ENCODE measurements at regions not wholly inside any gene's neighbourhood (a gene's known extent, or its start where the extent isn't known, plus 50 kb on each side); places are given as distances from the start of the nearest gene placed in this dataset.

DNA sequence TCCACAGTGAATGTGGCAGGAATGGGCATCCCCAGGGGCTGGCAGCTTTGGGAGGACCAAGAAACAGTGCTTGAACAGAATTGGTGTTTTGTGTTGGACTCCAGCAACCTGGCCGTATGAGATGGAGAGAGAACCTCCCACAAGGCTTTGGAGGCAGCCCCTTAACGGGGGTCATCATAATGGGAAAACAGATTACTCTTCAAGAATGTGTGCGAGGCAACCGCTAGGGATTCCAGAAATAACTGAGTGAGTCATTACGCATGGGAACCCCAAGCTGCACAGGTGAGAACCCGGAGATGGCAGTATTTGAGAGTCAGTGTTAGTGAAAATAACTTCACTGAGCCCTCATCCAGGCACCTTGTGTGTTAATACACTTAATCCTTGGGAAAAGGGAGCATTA is 567.8 kb upstream of the TBX3 start:
- Histone ChIP-seq H3K56ac (replicated peaks; ENCODE audit: insufficient read length, low read depth, low read length) (no peak overlapping the region), H3K9me3 (ENCODE audit: insufficient read depth in 2 of 2, low read depth in 1 of 2, low read length in 1 of 2) (no peaks in the 10 kb centered on the region), H3K23ac (ENCODE audit: insufficient read length) (no peak overlapping the region), H4K5ac (ENCODE audit: insufficient read length, low read depth, low read length) (no peak overlapping the region), H4K8ac (ENCODE audit: extremely low read depth, insufficient read depth, low read length) (no peak overlapping the region), H3K18ac (ENCODE audit: extremely low read depth, low read length) (no peak overlapping the region), H2BK15ac (ENCODE audit: low read length) (no peak overlapping the region), H3K9ac (replicated peaks in 1 of 4; ENCODE audit: extremely low read depth in 1 of 4, low read depth in 3 of 4, low read length in 3 of 4) (no peak overlapping the region), H3K4me2 (ENCODE audit: insufficient read depth in 1 of 2, low read depth in 2 of 2, low read length in 2 of 2) (no peak overlapping the region; a peak in 1 of 4 replicates), H4K20me1 (replicated peaks in 1 of 2; ENCODE audit: control insufficient read depth in 1 of 2, insufficient read depth in 2 of 2, low read length in 2 of 2) (no peaks in the 10 kb centered on the region), H3K4me3 (ENCODE audit: extremely low read depth in 1 of 4, insufficient read depth in 2 of 4, low read depth in 3 of 4, low read length in 4 of 4) (no peak overlapping the region), H3K4me1 (replicated peaks in 1 of 4; ENCODE audit: control insufficient read depth in 3 of 4, insufficient read depth in 4 of 4, low read length in 3 of 4) (no peaks in the 10 kb centered on the region), H2BK5ac (ENCODE audit: low read depth, low read length) (no peak overlapping the region), H2BK20ac (ENCODE audit: low read length) (no peak overlapping the region), H2BK120ac (replicated peaks; ENCODE audit: low read depth, low read length) (no peak overlapping the region), H2AFZ (ENCODE audit: low read length) (no peak overlapping the region), H4K91ac (replicated peaks; ENCODE audit: insufficient read length, low read length) (no peak overlapping the region), H3K27ac (ENCODE audit: low read depth, low read length) (no peak overlapping the region), H3K79me1 (ENCODE audit: low read depth, low read length) (no peaks in the 10 kb centered on the region), H3K27me3 (replicated peaks in 1 of 4; ENCODE audit: control insufficient read depth in 3 of 4, extremely low read depth in 1 of 4, insufficient read depth in 3 of 4, low read length in 3 of 4) (no peaks in the 10 kb centered on the region; a peak in 2 of 7 replicates), H3K36me3 (ENCODE audit: control insufficient read depth in 2 of 4, insufficient read depth in 4 of 4, low read length in 3 of 4) (no peaks in the 10 kb centered on the region), H2BK12ac (ENCODE audit: low read depth, low read length) (no peak overlapping the region), H3K23me2 (ENCODE audit: low read depth, low read length) (no peaks in the 10 kb centered on the region), H3K4ac (replicated peaks; ENCODE audit: insufficient read length, low read depth, low read length) (no peak overlapping the region), H3K79me2 (ENCODE audit: control insufficient read depth in 1 of 2, insufficient read depth in 2 of 2, low read length in 2 of 2) (no peaks in the 10 kb centered on the region), H3K14ac (ENCODE audit: insufficient read length) (no peak overlapping the region), H2AK5ac (ENCODE audit: low read depth, low read length) (no peak overlapping the region)
- TF ChIP-seq RNF2 (IDR thresholded peaks at IDR 0.05; ENCODE audit: borderline replicate concordance, low read depth, low read length, missing control alignments, poor library complexity, severe bottlenecking) (no peak), TEAD4 (IDR thresholded peaks at IDR 0.05; ENCODE audit: low read depth, low read length) (0 out of 2 replicates have a peak, but pooled peaks have one; percentile 14), JUND (IDR thresholded peaks at IDR 0.05; ENCODE audit: low read length) (peak; percentile 36; the same call in 1 of the 2 replicates)
- DNase-seq (ENCODE audit: low read depth in 1 of 2, low spot score in 2 of 2) (no peak), FAIRE-seq (no peak)
- CTCF ChIA-PET (ENCODE audit: partially characterized antibody): interaction anchor here (0.6 kb wide), 1 partner anchor 810 kb away, joined by 3 read pairs; no protein-coding TSS in a partner anchor
- POLR2A ChIA-PET (ENCODE audit: partially characterized antibody): no interaction called here
- WGBS, 2 experiments (ENCODE audit: extremely low coverage in 1 of 2, insufficient coverage in 1 of 2, insufficient read length in 1 of 2, insufficient replicate concordance in 2 of 2, low coverage in 1 of 2, low lambda C conversion rate in 2 of 2, missing lambda C conversion rate in 1 of 2): 87% methylated on average over 6 of the region's 6 CpGs; no CpG with 5 or more reads in 1 of the 2 experiments

Data from H1 (cell line).